Kidney (tissue), 13 donors: ENCODE measurements at regions not wholly inside any gene's neighbourhood (a gene's known extent, or its start where the extent isn't known, plus 50 kb on each side); places are given as distances from the start of the nearest gene placed in this dataset.

Experiments used
- DNase-seq, 5 donors: peaks; one replicate each; pipeline ENCODE4 v3.0.0-alpha.2; 2013 to 2020
- FAIRE-seq: peaks from 2 replicates; lab custom pipeline; 2012; peaks lifted over from hg19 to GRCh38; lab: Jason Lieb, UNC
- H3K27ac ChIP-seq, 2 donors: one replicate each; pipeline ENCODE4 v1.7.0; 2013; ENCODE audit warnings: low read depth in 2 of 2, low read length in 2 of 2, inconsistent platforms in 1 of 2
- H3K27me3 ChIP-seq: one replicate; pipeline ENCODE4 v1.7.1; 2013; ENCODE audit warnings: low read length, inconsistent platforms; ENCODE audit not compliant: control insufficient read depth, insufficient read depth
- H3K36me3 ChIP-seq, 3 donors: one replicate each; pipeline versions ENCODE4 v1.7.0 to v1.7.1; 2013; ENCODE audit warnings: low read length in 3 of 3, control low read depth in 1 of 3, inconsistent platforms in 1 of 3; ENCODE audit not compliant: insufficient read depth in 3 of 3, control insufficient read depth in 2 of 3
- H3K4me1 ChIP-seq, 3 donors: one replicate each; pipeline versions ENCODE4 v1.7.0 to v1.7.1; 2013; ENCODE audit warnings: low read length in 3 of 3, inconsistent platforms in 1 of 3, low read depth in 1 of 3; ENCODE audit not compliant: control insufficient read depth in 2 of 3, insufficient read depth in 2 of 3
- H3K4me3 ChIP-seq, 3 donors: one replicate each; pipeline versions ENCODE4 v1.7.0 to v1.8.1; 2013; ENCODE audit warnings: low read length in 3 of 3, control low read depth in 1 of 3, inconsistent platforms in 1 of 3
- H3K9ac ChIP-seq, 3 donors: one replicate each; pipeline versions ENCODE4 v1.7.0 to v1.7.1; 2013; ENCODE audit warnings: low read length in 3 of 3, control low read depth in 1 of 3, inconsistent platforms in 1 of 3
- H3K9me3 ChIP-seq, 3 donors: one replicate each; pipeline versions ENCODE4 v1.7.0 to v1.7.1; 2013; ENCODE audit warnings: low read length in 3 of 3, control low read depth in 1 of 3, inconsistent platforms in 1 of 3; ENCODE audit not compliant: control insufficient read depth in 2 of 3, insufficient read depth in 1 of 3
- intact Hi-C: fragments of 100-400 bp; cut with DNase I; formaldehyde crosslinking; loops from one replicate; pipeline ENCODE4 v1.11.1; 2022
- TF ChIP-seq, protein P1 (sequence below): IDR thresholded peaks from 3 replicates; pipeline ENCODE4 v1.5.1; 2012; ENCODE audit warnings: mild to moderate bottlenecking, moderate library complexity, borderline replicate concordance; ENCODE audit not compliant: insufficient read depth; ENCODE audit errors: extremely low read depth
- donor health status: control.
- donor health status: control.
- donor health status: control.
- donor health status: control.
- donor health status: control.
- donor health status: DM: yes; HTN: yes; CAD: no.
- donor health status: Normal renal cell carcinoma (clear cell type).

DNA sequence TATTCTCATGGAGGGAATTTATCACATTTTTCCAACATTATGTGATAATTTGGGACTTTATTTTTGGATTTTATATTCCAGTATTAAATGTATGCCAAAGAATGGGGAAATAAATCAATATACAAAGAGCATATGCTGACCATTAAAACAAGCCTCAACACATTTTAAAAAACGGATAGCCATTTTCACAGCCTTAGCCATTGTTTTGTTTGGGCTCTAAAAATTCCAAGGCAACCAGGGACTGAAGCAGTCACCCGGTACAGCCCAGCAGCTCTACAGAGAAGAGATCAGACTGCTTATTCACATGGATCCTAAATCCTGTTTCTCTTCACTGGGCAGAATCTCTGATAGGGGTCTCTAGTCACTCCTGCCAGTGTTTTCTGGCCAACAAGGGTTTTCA is 150.2 kb upstream of the OGFRL1 start:
- Histone ChIP-seq H3K36me3 (no peaks in the 10 kb centered on the region), H3K4me3 (no peak overlapping the region), H3K27ac (no peak overlapping the region), H3K4me1 (no peaks in the 10 kb centered on the region), H3K9ac (no peak overlapping the region), H3K27me3 (no peaks in the 10 kb centered on the region), H3K9me3 (peaks cover 0 to 4% (median 3%) of the 10 kb centered on the region in 3 donors)
- FAIRE-seq: no peak
- DNase-seq: peak in 2 of 5 donors; percentile 1 to 3
- TF ChIP-seq, protein P1, sequence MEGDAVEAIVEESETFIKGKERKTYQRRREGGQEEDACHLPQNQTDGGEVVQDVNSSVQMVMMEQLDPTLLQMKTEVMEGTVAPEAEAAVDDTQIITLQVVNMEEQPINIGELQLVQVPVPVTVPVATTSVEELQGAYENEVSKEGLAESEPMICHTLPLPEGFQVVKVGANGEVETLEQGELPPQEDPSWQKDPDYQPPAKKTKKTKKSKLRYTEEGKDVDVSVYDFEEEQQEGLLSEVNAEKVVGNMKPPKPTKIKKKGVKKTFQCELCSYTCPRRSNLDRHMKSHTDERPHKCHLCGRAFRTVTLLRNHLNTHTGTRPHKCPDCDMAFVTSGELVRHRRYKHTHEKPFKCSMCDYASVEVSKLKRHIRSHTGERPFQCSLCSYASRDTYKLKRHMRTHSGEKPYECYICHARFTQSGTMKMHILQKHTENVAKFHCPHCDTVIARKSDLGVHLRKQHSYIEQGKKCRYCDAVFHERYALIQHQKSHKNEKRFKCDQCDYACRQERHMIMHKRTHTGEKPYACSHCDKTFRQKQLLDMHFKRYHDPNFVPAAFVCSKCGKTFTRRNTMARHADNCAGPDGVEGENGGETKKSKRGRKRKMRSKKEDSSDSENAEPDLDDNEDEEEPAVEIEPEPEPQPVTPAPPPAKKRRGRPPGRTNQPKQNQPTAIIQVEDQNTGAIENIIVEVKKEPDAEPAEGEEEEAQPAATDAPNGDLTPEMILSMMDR: no peak
- intact Hi-C loops: no loop called here

DNA sequence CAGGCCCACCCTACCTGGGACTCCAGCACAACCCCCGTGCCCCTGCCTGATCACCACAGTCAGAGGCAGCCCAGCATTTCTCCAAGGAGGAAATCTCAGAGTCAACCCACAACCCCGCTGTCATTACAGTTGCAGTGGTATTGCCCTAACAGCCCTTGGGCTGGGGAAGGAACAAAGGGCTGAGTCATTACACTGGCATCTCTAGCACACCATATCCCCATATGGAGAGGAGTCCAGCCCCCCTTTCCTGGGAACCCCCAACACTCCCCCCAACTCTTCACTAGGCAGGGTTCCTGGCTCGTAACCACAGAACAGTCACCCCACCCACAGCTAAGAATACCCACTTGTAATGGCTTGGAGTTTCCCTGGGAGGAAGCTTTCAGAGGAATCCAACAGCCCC is 149.4 kb upstream of the OGFRL1 start:
- no peaks in the 10 kb centered on the region for H3K4me1 ChIP-seq
- H3K27me3 ChIP-seq: no peaks in the 10 kb centered on the region
- H3K27ac ChIP-seq: no peak overlapping the region
- no peak for FAIRE-seq
- H3K36me3 ChIP-seq: no peaks in the 10 kb centered on the region
- intact Hi-C loops: no loop called here
- no peak overlapping the region for H3K4me3 ChIP-seq
- TF ChIP-seq, protein P1: no peak
- no peak overlapping the region for H3K9ac ChIP-seq
- peaks cover 0 to 4% (median 3%) of the 10 kb centered on the region in 3 donors for H3K9me3 ChIP-seq
- no peak for DNase-seq

DNA sequence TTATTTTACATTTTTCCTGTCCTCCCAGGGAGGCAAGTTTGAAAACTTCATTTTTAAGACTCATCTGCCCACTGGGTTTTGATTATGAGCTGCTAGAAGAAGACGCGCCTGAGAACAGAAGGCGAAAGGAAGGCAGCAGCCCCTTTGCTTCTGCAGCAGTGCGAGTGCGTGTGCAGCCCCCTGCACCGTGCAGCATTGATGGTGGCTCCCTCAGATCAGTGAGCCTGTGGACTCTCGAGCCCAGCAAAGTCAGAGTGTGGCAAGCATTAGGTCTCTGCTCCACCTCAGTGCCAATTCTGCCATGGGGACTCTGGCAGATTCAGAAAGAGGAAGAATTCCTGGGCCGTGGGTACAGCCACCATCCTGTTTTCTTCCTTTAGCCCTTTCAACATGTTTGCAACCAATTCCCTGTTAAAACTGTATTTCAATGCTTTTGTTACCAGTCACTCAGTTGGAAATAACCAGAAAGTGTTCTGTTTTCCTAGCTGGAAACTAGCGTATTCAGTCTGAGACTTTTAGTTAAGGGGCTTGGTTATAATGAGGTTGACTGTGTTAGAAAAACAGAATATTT is 134.8 kb upstream of the OGFRL1 start:
- no peaks in the 10 kb centered on the region for H3K27me3 ChIP-seq
- TF ChIP-seq, protein P1: no peak
- DNase-seq: no peak
- no peak overlapping the region for H3K9ac ChIP-seq
- H3K36me3 ChIP-seq: no peaks in the 10 kb centered on the region
- no peaks in the 10 kb centered on the region for H3K4me1 ChIP-seq
- no peak overlapping the region for H3K4me3 ChIP-seq
- FAIRE-seq: no peak
- no peak overlapping the region for H3K27ac ChIP-seq
- intact Hi-C loops: no loop called here
- H3K9me3 ChIP-seq: no peaks in the 10 kb centered on the region

DNA sequence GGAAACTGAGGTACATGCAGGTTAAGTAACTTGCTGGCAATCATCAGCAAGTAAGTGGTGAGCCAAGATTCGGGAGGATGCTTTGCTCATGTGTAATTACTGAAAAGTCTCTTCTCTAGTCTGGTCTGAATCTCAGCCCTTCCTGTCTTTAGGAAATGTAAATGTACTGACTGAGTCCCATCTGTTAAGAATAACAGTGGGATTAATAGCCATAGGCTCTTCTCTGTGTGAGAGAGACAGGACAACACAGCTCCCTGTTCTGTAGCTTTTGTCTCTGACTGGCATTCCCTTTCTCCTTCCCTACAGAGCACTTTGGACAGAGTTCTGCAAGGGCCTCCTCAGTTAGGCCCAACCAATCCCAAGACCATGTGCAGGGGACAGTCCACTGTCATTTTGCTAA is 131.3 kb upstream of the OGFRL1 start:
- no peaks in the 10 kb centered on the region for H3K36me3 ChIP-seq
- FAIRE-seq (no peak), DNase-seq (no peak)
- no peak overlapping the region for H3K4me3 ChIP-seq
- no peaks in the 10 kb centered on the region for H3K27me3 ChIP-seq
- no peaks in the 10 kb centered on the region for H3K4me1 ChIP-seq
- no peaks in the 10 kb centered on the region for H3K9me3 ChIP-seq
- intact Hi-C loops: no loop called here
- H3K27ac ChIP-seq: no peak overlapping the region
- no peak overlapping the region for H3K9ac ChIP-seq
- TF ChIP-seq, protein P1: no peak
